Heart right ventricle (tissue), 16 donors: ENCODE measurements at regions not wholly inside any gene's neighbourhood (a gene's known extent, or its start where the extent isn't known, plus 50 kb on each side); places are given as distances from the start of the nearest gene placed in this dataset.
A peak's percentile ranks its signal among the peaks of the same experiment; 100 is the strongest.

Experiments used
- ATAC-seq, 8 donors: fragments of 200-7000 bp; cut with Tn5 transposase; one replicate each; pipeline ENCODE4 v1.9.1; 2020; ENCODE audit warnings: mild to moderate bottlenecking in 8 of 8, moderate library complexity in 8 of 8, moderate number of reproducible peaks in 1 of 8
- DNase-seq, 2 donors: peaks; one replicate each; pipeline ENCODE4 v3.0.0-alpha.2; 2020
- H3K27ac ChIP-seq, 10 donors: fragments of 200-600 bp; sonication (generic) in 2 of 10; one replicate each; pipeline versions ENCODE4 v1.5.0 to v1.8.0; 2020 to 2022; ENCODE audit warnings: mild to moderate bottlenecking in 3 of 10
- H3K27me3 ChIP-seq, 7 donors: fragments of 200-600 bp; one replicate each; pipeline ENCODE4 v1.8.0; 2021 to 2022; ENCODE audit warnings: mild to moderate bottlenecking in 2 of 7
- H3K36me3 ChIP-seq, 9 donors: fragments of 200-600 bp; sonication (generic) in 1 of 9; one replicate each; pipeline versions ENCODE4 v1.5.0 to v1.8.0; 2020 to 2022; ENCODE audit warnings: mild to moderate bottlenecking in 2 of 9
- H3K4me1 ChIP-seq, 9 donors: fragments of 200-600 bp; sonication (generic) in 1 of 9; one replicate each; pipeline versions ENCODE4 v1.5.0 to v1.8.0; 2020 to 2022; ENCODE audit warnings: mild to moderate bottlenecking in 4 of 9
- H3K4me3 ChIP-seq, 10 donors: fragments of 200-600 bp; sonication (generic) in 2 of 10; one replicate each; pipeline versions ENCODE4 v1.5.0 to v1.8.0; 2020 to 2022; ENCODE audit warnings: mild to moderate bottlenecking in 7 of 10, moderate library complexity in 2 of 10
- H3K9me3 ChIP-seq, 11 donors: fragments of 200-600 bp in 10 of 11; sonication (generic) in 2 of 11; one replicate each; pipeline versions ENCODE4 v1.5.0 to v1.8.0; 2013 to 2022; ENCODE audit warnings: mild to moderate bottlenecking in 2 of 11, control low read depth in 1 of 11, moderate library complexity in 1 of 11
- CTCF ChIP-seq, 9 donors: fragments of 200-600 bp; sonication (generic) in 2 of 9; IDR thresholded peaks; one replicate each; pipeline versions ENCODE4 v1.5.0 to v1.8.0; 2021 to 2022; ENCODE audit warnings: antibody characterized with exemption in 9 of 9, mild to moderate bottlenecking in 5 of 9, moderate library complexity in 1 of 9
- WGBS, 2 donors: extraction: QIAGEN DNeasy Blood & Tissue Kit; methylation state at CpG; one replicate each; pipeline ENCODE4 v1.1.7; 2013; ENCODE audit warnings: inconsistent platforms in 1 of 2; 5-methylcytosine and 5-hydroxymethylcytosine counted together
- intact Hi-C, 10 donors: fragments of 100-400 bp; cut with DNase I; formaldehyde crosslinking; loops; one replicate each; pipeline versions ENCODE4 v1.11.1 to v1.14.2; 2022
- donor health status: Arrhythmogenic right ventricular cardiomyopathy.
- donor health status: ischemic (EF 13 %, LVEDD 7.1; RV severe dilation, severe dysfunction).
- donor health status: healthy with polysubstance abuse.
- donor health status: DM: no; HTN: yes; CAD: no.
- donor health status: DM: no; HTN: no; CAD: no.
- donor health status: ischemic (EF 25% LVEDD 6.9; RV normal size, moderate dysfunction).
- donor health status: ischemic (EF 25% LVEDD 5.7; RV mildly dilated, moderate dysfunction).
- donor health status: healthy.
- donor health status: DM: yes; HTN: yes; CAD: no.
- donor health status: Ischemic cardiomyopathy.
- donor health status: ischemic (EF 35%, LVEDD 5.7; RV mildly dilated, moderate dysfunction).
- donor health status: nonischemic (EF 11% LVEDD 7.7; RV severe dilation, severe dysfunction).
- donor health status: DM: yes; HTN: yes; CAD: no.
- donor health status: PGD.
- donor health status: ischemic (EF 29% LVEDD 5.4; RV normal size, mild dysfunction).
- donor health status: nonischemic (EF 23%, LVEDD 6.1; RV moderate dilation, normal function).

DNA sequence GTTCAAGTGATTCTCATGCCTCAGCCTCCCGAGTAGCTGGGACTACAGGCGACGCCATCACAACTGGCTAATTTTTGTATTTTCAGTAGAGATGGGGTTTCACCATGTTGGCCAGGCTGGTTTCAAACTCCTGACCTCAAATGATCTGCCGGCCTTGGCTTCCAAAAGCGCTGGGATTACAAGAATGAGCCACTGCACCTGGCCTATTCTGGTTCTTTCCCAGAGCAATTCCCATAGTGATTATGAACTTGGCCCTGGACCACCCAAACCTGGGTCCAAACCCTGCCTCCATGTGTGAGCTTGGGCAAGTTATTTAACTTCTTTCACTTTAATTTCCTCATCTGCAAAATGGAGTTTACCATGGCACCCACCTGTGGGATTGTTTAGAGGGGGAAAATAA is 61.5 kb upstream of the HEPHL1 start:
- no peaks in the 10 kb centered on the region for H3K4me1 ChIP-seq
- intact Hi-C loops = no loop called here
- TF ChIP-seq CTCF (IDR thresholded peaks at IDR 0.05) = no peak
- peaks cover 0 to 3% (median 0%) of the 10 kb centered on the region in 7 donors for H3K27me3 ChIP-seq
- H3K36me3 ChIP-seq = no peaks in the 10 kb centered on the region
- no peak overlapping the region for H3K4me3 ChIP-seq
- no peak overlapping the region for H3K27ac ChIP-seq
- H3K9me3 ChIP-seq = peaks cover 0 to 3% (median 0%) of the 10 kb centered on the region in 11 donors
- 67 to 90% methylated on average over 5 of the region's 5 CpGs for WGBS, 2 donors
- ATAC-seq = peak in 2 of 8 donors; percentile 45 to 49
- no peak for DNase-seq

DNA sequence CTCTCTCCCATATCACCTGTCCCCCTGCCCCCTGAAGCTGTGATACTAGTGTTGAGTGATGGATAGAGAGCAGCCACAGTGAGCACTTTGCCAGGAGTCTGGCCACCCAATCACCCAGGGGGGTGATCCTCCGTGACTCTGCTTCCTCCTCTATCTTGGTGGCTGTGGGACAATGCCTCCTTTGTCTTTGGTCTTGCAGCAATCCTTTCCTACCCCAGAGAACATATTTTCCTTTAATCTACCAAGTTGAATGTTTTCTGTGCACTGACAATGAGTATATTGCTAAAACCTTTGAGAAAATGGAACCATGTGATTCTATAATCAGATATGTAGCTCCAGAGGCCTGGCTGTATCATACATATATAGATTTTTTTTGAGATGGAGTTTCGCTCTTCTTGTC is 58.1 kb upstream of the HEPHL1 start:
- ATAC-seq (no peak), DNase-seq (no peak)
- no peak overlapping the region for H3K27ac ChIP-seq
- intact Hi-C loops = no loop called here
- no peak for TF ChIP-seq CTCF (IDR thresholded peaks at IDR 0.05)
- H3K4me3 ChIP-seq = no peak overlapping the region
- 75 to 78% methylated on average over 2 of the region's 2 CpGs for WGBS, 2 donors
- no peaks in the 10 kb centered on the region for H3K36me3 ChIP-seq
- no peaks in the 10 kb centered on the region for H3K27me3 ChIP-seq
- no peaks in the 10 kb centered on the region for H3K4me1 ChIP-seq
- H3K9me3 ChIP-seq = no peaks in the 10 kb centered on the region

DNA sequence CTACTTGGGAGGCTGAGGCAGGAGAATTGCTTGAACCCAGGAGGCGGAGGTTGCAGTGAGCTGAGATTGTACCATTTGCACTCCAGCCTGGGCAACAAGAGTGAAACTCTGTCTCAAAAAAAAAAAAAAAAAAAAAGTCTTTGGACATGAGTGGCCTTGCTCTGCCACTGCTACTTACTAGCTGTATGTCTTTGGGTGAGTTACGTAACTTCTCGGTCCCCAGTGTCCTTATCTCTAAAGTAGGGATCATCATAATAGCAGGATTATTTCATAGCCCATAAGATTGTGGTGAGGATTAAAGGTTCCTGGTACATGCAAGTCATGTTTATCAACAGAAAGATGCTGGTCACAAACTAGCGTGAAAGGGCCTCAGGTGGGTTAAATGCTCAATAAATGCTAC is 53.9 kb upstream of the HEPHL1 start:
- TF ChIP-seq CTCF (IDR thresholded peaks at IDR 0.05) = no peak
- H3K9me3 ChIP-seq = no peaks in the 10 kb centered on the region
- ATAC-seq (no peak), DNase-seq (no peak)
- intact Hi-C loops = no loop called here
- H3K4me1 ChIP-seq = no peaks in the 10 kb centered on the region
- 90 to 92% methylated on average over 4 of the region's 4 CpGs for WGBS, 2 donors
- no peaks in the 10 kb centered on the region for H3K36me3 ChIP-seq
- H3K27me3 ChIP-seq = no peaks in the 10 kb centered on the region
- H3K4me3 ChIP-seq = no peak overlapping the region
- no peak overlapping the region for H3K27ac ChIP-seq

- Histone ChIP-seq H3K4me3 (no peak overlapping the region), H3K36me3 (no peaks in the 10 kb centered on the region), H3K27me3 (no peaks in the 10 kb centered on the region), H3K9me3 (no peaks in the 10 kb centered on the region), H3K4me1 (no peaks in the 10 kb centered on the region), H3K27ac (no peak overlapping the region)
- TF ChIP-seq CTCF (IDR thresholded peaks at IDR 0.05) = no peak
- ATAC-seq (no peak), DNase-seq (no peak)
- WGBS, 2 donors = 80 to 87% methylated on average over 5 of the region's 5 CpGs
- intact Hi-C loops = no loop called here
Measured at GRCh38 chr11:93967944-93968343, 53.2 kb upstream of the HEPHL1 start.
